BLaER1 treated with 17β-estradiol and CSF1 and Interleukin-3, amounts not matched to agents 10 nM and 100 nM (cell line): ENCODE measurements at regions not wholly inside any gene's neighbourhood (a gene's known extent, or its start where the extent isn't known, plus 50 kb on each side); places are given as distances from the start of the nearest gene placed in this dataset.

Source experiments
- H3K27ac ChIP-seq, 11 experiments: shearing (Covaris generic); formaldehyde crosslinking; 2 replicates each; pipeline ENCODE4 v1.8.1; 2022
- H3K27me3 ChIP-seq, 11 experiments: shearing (Covaris generic); formaldehyde crosslinking; 2 replicates each; pipeline ENCODE4 v1.8.1; 2022
- H3K36me3 ChIP-seq, 11 experiments: shearing (Covaris generic); formaldehyde crosslinking; 2 replicates each; pipeline ENCODE4 v1.8.1; 2022
- H3K4me1 ChIP-seq, 10 experiments: shearing (Covaris generic); formaldehyde crosslinking; 2 replicates each; pipeline ENCODE4 v1.8.1; 2022
- H3K4me2 ChIP-seq, 11 experiments: shearing (Covaris generic); formaldehyde crosslinking; 2 replicates each; pipeline ENCODE4 v1.8.1; 2022
- H3K4me3 ChIP-seq, 10 experiments: shearing (Covaris generic); formaldehyde crosslinking; 2 replicates each; pipeline ENCODE4 v1.8.1; 2022
- H3K9ac ChIP-seq, 11 experiments: shearing (Covaris generic); formaldehyde crosslinking; 2 replicates each; pipeline ENCODE4 v1.8.1; 2022
- H3K9me3 ChIP-seq, 11 experiments: shearing (Covaris generic); formaldehyde crosslinking; replicated peaks in 1 of 11; 2 replicates each; pipeline ENCODE4 v1.8.1; 2022
- H4K20me1 ChIP-seq, 11 experiments: shearing (Covaris generic); formaldehyde crosslinking; 2 replicates each; pipeline ENCODE4 v1.8.1; 2022
- Cebpa-rat ChIP-seq, 11 experiments: shearing (Covaris generic); IDR thresholded peaks; 2 replicates each; pipeline ENCODE4 v1.8.1; 2022

DNA sequence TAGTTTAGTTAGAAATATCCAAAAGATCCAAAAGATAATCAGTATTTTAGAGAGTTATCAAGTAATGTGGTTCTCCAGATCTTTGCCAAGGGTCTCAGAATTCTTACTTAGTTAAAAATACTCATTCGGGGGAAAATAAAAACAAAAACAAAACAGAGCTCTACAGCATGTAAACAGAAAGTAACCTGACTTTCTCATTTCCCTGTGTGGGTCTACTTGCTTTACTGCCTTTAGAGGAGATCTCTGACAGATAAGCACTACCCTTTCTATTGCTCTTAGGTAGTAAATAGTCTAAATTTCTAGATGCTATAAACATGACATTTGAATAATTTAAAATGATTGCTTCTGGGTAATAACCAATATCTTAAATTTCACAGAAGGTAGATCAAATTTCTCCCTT is 371.8 kb downstream of the RPL10L start:
- TF ChIP-seq Cebpa-rat (IDR thresholded peaks at IDR 0.05), result no peak
- Histone ChIP-seq H4K20me1 (no peaks in the 10 kb centered on the region), H3K9me3 (no peaks in the 10 kb centered on the region), H3K4me3 (no peak overlapping the region), H3K27ac (no peak overlapping the region), H3K36me3 (no peaks in the 10 kb centered on the region), H3K27me3 (no peaks in the 10 kb centered on the region), H3K4me1 (peaks cover 0 to 6% (median 0%) of the 10 kb centered on the region in 10 experiments; a peak in 4 of 20 replicates), H3K9ac (no peak overlapping the region), H3K4me2 (peak overlapping the region in 3 of 11 experiments; percentile 18 to 36 (median 18); a peak in 3 of 22 replicates)

GRCh38 chr14:46279327-46279726 is 372.3 kb downstream of the RPL10L start:
- H3K9me3 ChIP-seq, result no peaks in the 10 kb centered on the region
- H3K36me3 ChIP-seq, result no peaks in the 10 kb centered on the region
- no peaks in the 10 kb centered on the region for H3K27me3 ChIP-seq
- no peak overlapping the region for H3K9ac ChIP-seq
- TF ChIP-seq Cebpa-rat (IDR thresholded peaks at IDR 0.05), result no peak
- H3K4me1 ChIP-seq, result peaks cover 0 to 6% (median 0%) of the 10 kb centered on the region in 10 experiments; a peak in 4 of 20 replicates
- H3K4me3 ChIP-seq, result no peak overlapping the region
- peak overlapping the region in 3 of 11 experiments; percentile 18 to 36 (median 18); a peak in 3 of 22 replicates for H3K4me2 ChIP-seq
- no peak overlapping the region for H3K27ac ChIP-seq
- no peaks in the 10 kb centered on the region for H4K20me1 ChIP-seq

DNA sequence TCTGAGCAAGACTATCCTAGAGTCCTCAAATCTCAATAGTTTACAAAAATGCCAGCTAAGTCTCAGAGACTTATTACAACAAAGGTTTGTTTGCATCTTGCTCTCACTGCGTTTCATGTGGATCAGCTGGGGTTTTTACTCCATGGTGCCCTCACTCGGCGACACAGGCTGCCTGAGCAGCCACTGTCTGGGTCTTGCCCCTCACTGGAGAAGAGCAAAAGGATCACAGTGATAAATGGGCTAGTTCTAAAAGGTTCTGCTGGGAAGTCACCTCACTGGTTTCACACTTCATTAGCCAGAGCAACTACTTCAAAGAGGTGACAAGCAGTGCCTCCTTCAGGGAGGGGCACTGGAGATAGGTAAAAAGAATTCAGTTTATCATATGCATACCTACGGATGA is 392.0 kb downstream of the RPL10L start:
- TF ChIP-seq Cebpa-rat (IDR thresholded peaks at IDR 0.05), result no peak
- no peaks in the 10 kb centered on the region for H3K4me1 ChIP-seq
- H3K9ac ChIP-seq, result no peak overlapping the region
- peaks cover 0 to 2% (median 1%) of the 10 kb centered on the region in 11 experiments; a peak in 11 of 22 replicates for H3K9me3 ChIP-seq
- H3K4me3 ChIP-seq, result no peak overlapping the region
- no peaks in the 10 kb centered on the region for H3K36me3 ChIP-seq
- H4K20me1 ChIP-seq, result no peaks in the 10 kb centered on the region
- no peaks in the 10 kb centered on the region for H3K27me3 ChIP-seq
- H3K27ac ChIP-seq, result no peak overlapping the region
- H3K4me2 ChIP-seq, result no peak overlapping the region

DNA sequence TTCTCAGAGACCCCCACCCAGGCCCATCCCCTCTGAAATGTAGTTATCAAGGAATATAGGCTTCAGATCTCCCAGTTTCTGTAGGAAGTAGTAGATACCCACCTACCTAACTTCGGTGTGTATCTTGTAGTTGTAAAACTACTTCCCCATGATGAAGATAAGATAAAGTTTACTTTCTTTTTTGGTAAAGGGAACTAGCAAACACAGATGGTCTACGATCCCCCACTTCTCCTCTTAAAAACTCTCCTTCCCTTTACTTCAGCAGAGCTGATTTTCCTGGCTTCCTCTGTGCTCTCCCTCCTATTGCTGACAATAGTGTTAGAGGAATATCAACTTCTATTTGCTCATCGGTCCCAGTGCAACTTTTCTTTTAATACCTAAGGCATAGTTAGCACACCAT is 395.2 kb downstream of the RPL10L start:
- Histone ChIP-seq H3K4me2 (no peak overlapping the region), H3K27me3 (no peaks in the 10 kb centered on the region), H3K9me3 (peaks cover 0 to 9% (median 6%) of the 10 kb centered on the region in 11 experiments; a peak in 12 of 22 replicates), H3K36me3 (no peaks in the 10 kb centered on the region), H3K9ac (no peak overlapping the region), H3K27ac (no peak overlapping the region), H4K20me1 (no peaks in the 10 kb centered on the region), H3K4me1 (no peaks in the 10 kb centered on the region), H3K4me3 (no peak overlapping the region)
- TF ChIP-seq Cebpa-rat (IDR thresholded peaks at IDR 0.05), result no peak

GRCh38 chr14:46250113-46250703 is 401.4 kb downstream of the RPL10L start:
- Histone ChIP-seq H3K4me3 (no peak overlapping the region), H3K27me3 (no peaks in the 10 kb centered on the region), H3K9me3 (peaks cover 0 to 9% (median 6%) of the 10 kb centered on the region in 11 experiments; a peak in 12 of 22 replicates), H3K9ac (no peak overlapping the region), H3K4me1 (no peaks in the 10 kb centered on the region), H3K4me2 (no peak overlapping the region), H4K20me1 (no peaks in the 10 kb centered on the region), H3K27ac (no peak overlapping the region), H3K36me3 (no peaks in the 10 kb centered on the region)
- no peak for TF ChIP-seq Cebpa-rat (IDR thresholded peaks at IDR 0.05)

DNA sequence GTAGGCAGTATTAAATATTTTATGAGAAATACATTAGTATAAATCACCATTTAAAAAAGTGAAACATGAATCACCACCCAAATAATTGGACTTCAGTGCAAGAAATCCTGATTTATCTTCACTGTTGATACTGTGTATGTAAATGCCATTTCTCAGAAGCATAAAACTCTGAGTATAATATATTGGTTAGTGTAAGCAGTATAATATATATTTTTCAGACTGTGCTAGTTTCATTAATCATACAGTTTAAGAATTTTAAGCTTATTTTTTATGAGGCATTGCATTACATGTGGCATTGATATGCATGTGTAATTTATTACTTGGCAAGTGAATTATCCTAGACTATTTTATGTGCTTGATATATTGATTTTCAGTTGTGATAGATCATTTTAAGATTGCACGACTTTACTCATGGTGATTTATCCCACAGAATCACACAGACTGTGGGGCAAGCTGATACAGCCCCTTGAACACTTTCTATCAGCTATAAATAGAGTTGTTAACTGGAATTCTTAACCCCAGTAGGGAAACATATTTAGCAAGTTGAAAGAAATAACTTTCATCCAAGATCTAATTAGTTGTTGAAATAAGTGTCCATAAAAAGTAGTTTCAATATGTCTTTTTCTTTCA is 403.5 kb downstream of the RPL10L start:
- no peaks in the 10 kb centered on the region for H4K20me1 ChIP-seq

DNA sequence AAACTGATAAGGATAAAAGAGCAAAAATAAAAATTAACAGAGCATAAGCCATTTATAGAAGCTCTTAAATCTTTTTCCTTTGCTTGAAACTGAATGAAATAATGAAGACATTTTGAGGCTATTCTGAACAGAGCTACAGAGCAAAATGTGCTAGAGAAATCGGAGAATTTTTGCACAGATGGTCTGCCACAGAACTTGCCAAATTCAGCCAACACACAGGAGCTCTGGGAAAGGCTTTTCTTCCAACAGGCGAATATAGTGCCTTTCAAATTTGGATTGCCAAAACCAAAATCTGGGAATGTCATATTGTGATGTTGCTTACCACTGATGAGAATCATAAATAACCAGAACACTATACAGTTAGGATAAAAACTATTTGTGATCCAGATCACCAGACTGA is 406.3 kb downstream of the RPL10L start:
- Histone ChIP-seq H3K9ac (no peak overlapping the region), H4K20me1 (no peaks in the 10 kb centered on the region), H3K4me3 (no peak overlapping the region), H3K4me1 (no peaks in the 10 kb centered on the region), H3K27me3 (no peaks in the 10 kb centered on the region), H3K9me3 (no peaks in the 10 kb centered on the region), H3K4me2 (no peak overlapping the region), H3K36me3 (no peaks in the 10 kb centered on the region), H3K27ac (no peak overlapping the region)
- no peak for TF ChIP-seq Cebpa-rat (IDR thresholded peaks at IDR 0.05)

More for the DNA sequence above, 403.5 kb downstream of the RPL10L start:
- no peaks in the 10 kb centered on the region for H3K27me3 ChIP-seq
- H3K4me3 ChIP-seq, result no peak overlapping the region
- no peak overlapping the region for H3K27ac ChIP-seq
- H3K4me1 ChIP-seq, result no peaks in the 10 kb centered on the region
- no peak overlapping the region for H3K9ac ChIP-seq
- H3K4me2 ChIP-seq, result no peak overlapping the region
- no peak for TF ChIP-seq Cebpa-rat (IDR thresholded peaks at IDR 0.05)
- no peaks in the 10 kb centered on the region for H3K36me3 ChIP-seq
- H3K9me3 ChIP-seq, result no peaks in the 10 kb centered on the region

DNA sequence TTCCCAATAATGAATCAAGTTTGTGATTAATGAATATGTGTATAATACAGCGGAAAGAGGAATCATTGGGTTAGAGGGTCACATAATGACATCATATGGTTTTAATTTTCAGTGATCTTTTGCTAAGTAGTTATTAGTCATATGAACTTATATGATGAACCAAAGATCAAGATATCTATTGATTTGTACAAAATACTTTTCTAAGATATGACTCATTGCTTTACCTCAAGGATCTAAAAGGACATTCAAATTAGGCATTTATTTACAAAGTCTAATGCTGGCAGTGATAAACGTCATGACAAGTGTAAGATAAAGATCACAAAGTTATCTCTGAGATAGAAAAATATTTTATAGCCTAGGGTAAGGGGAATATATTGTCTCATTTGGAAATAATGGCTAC is 417.8 kb downstream of the RPL10L start:
- no peak for TF ChIP-seq Cebpa-rat (IDR thresholded peaks at IDR 0.05)
- Histone ChIP-seq H3K27ac (no peak overlapping the region), H3K27me3 (no peaks in the 10 kb centered on the region), H3K9me3 (no peaks in the 10 kb centered on the region), H3K4me2 (no peak overlapping the region), H3K4me1 (peaks cover 0 to 7% (median 0%) of the 10 kb centered on the region in 10 experiments; a peak in 3 of 20 replicates), H3K36me3 (no peaks in the 10 kb centered on the region), H4K20me1 (no peaks in the 10 kb centered on the region), H3K4me3 (no peak overlapping the region), H3K9ac (no peak overlapping the region)

- Histone ChIP-seq H4K20me1 (no peaks in the 10 kb centered on the region), H3K4me1 (peaks cover 0 to 7% (median 0%) of the 10 kb centered on the region in 10 experiments; a peak in 3 of 20 replicates), H3K9me3 (no peaks in the 10 kb centered on the region), H3K4me3 (no peak overlapping the region), H3K27me3 (no peaks in the 10 kb centered on the region), H3K4me2 (no peak overlapping the region), H3K27ac (no peak overlapping the region), H3K36me3 (no peaks in the 10 kb centered on the region), H3K9ac (no peak overlapping the region)
- TF ChIP-seq Cebpa-rat (IDR thresholded peaks at IDR 0.05), result no peak
Observed at GRCh38 chr14:46230540-46230939, 421.0 kb downstream of the RPL10L start.

DNA sequence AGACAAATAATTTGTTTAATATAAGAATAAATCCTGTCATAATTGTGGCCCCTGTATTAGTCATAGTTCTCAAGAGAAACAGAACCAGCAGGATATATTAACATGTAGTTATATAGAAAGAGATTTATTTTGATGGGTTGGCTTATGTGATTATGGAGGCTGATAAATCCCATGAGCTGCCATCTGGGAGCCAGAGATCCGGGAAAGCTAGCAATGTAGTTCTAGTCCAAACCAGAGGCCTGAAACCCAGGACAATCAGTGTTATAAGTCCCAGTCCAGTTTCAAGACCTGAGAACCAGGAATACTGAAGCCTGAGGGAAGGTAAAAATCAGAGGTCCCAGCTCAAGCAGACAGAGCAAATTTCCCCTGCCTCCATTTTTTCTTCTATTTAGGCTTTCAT is 435.8 kb downstream of the RPL10L start:
- H3K9me3 ChIP-seq, result peaks cover 0 to 7% (median 0%) of the 10 kb centered on the region in 11 experiments; a peak in 1 of 22 replicates
- no peak for TF ChIP-seq Cebpa-rat (IDR thresholded peaks at IDR 0.05)
- no peak overlapping the region for H3K9ac ChIP-seq
- no peak overlapping the region for H3K4me3 ChIP-seq
- H3K36me3 ChIP-seq, result no peaks in the 10 kb centered on the region
- H3K4me2 ChIP-seq, result no peak overlapping the region
- no peaks in the 10 kb centered on the region for H3K4me1 ChIP-seq
- no peak overlapping the region for H3K27ac ChIP-seq
- H4K20me1 ChIP-seq, result no peaks in the 10 kb centered on the region
- no peaks in the 10 kb centered on the region for H3K27me3 ChIP-seq
